HG02970 (cell line): ENCODE measurements at regions not wholly inside any gene's neighbourhood (a gene's known extent, or its start where the extent isn't known, plus 50 kb on each side); places are given as distances from the start of the nearest gene placed in this dataset.

Experiments used
- ATAC-seq: cut with Tn5 transposase; IDR thresholded peaks from one replicate; pipeline ENCODE4 v1.9.1; 2021; ENCODE audit warnings: mild to moderate bottlenecking, moderate library complexity, moderate number of reproducible peaks; ENCODE audit not compliant: unreplicated experiment, low FRiP score

GRCh38 chr2:12263730-12264129 is 453.0 kb upstream of the TRIB2 start:
- ATAC-seq, result no peak

DNA sequence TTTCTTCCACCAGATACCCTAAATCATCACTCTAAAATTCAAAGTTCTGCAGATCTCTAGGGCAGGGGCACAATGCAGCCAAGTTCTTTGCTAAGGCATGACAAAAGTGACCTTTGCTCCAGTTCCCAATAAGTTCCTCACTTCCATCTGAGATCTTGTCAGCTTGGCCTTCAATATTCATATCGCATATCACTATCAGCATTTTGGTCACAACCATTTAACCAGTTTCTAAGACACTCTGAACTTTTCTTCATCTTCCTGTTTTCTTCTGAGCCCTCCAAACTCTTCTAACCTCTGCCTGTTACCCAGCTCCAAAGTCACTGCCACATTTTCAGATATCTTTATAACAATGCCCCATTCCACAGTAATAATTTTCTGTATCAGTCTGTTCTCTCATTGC is 452.6 kb upstream of the TRIB2 start:
- ATAC-seq, result no peak

GRCh38 chr2:12265646-12266045 is 451.1 kb upstream of the TRIB2 start:
- ATAC-seq, result no peak

DNA sequence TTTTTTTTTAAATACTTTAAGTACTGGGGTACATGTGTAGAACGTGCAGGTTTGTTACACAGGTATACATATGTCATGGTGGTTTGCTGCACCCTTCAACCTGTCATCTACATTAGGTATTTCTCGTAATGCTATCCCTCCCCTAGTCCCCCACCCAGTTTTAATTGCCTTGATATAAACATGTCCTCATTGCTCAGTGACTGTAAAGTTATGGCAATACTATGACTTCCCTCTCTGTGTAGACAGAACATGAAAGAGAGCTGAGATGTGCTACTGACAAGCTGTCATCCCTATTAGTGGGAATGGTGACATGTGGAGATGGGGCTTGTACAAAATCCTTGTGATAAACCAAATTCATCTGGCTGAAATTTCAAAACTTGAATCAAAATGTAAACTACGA is 449.7 kb upstream of the TRIB2 start:
- ATAC-seq, result no peak

GRCh38 chr2:12269041-12269972 is 447.4 kb upstream of the TRIB2 start:
- no peak for ATAC-seq

GRCh38 chr2:12270876-12271588 is 445.7 kb upstream of the TRIB2 start:
- ATAC-seq, result no peak

DNA sequence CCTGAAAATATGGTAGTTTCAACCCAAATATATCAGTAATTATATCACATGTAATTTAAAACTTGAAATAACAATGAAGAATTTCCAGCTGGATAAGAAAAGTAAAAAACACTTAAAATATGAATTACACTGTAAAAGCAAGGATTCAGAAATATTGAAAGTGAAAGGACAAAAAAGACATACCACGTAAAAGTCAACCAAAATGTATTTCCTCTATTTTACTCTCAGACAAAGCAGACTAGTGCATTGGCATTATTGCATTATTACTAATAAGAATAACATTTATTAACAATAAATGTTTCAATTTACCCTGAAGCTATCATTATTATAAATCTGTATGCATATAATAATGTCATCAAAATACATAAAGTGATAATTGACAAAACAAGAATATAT is 445.1 kb upstream of the TRIB2 start:
- no peak for ATAC-seq

- ATAC-seq, result no peak
Observed at GRCh38 chr2:12273111-12273510, 443.6 kb upstream of the TRIB2 start.

- ATAC-seq, result no peak
Observed at GRCh38 chr2:12274591-12274990, 442.1 kb upstream of the TRIB2 start.

- ATAC-seq, result no peak
Observed at GRCh38 chr2:12277241-12278034, 439.3 kb upstream of the TRIB2 start.

- no peak for ATAC-seq
Observed at GRCh38 chr2:12278217-12278750, 438.5 kb upstream of the TRIB2 start.

DNA sequence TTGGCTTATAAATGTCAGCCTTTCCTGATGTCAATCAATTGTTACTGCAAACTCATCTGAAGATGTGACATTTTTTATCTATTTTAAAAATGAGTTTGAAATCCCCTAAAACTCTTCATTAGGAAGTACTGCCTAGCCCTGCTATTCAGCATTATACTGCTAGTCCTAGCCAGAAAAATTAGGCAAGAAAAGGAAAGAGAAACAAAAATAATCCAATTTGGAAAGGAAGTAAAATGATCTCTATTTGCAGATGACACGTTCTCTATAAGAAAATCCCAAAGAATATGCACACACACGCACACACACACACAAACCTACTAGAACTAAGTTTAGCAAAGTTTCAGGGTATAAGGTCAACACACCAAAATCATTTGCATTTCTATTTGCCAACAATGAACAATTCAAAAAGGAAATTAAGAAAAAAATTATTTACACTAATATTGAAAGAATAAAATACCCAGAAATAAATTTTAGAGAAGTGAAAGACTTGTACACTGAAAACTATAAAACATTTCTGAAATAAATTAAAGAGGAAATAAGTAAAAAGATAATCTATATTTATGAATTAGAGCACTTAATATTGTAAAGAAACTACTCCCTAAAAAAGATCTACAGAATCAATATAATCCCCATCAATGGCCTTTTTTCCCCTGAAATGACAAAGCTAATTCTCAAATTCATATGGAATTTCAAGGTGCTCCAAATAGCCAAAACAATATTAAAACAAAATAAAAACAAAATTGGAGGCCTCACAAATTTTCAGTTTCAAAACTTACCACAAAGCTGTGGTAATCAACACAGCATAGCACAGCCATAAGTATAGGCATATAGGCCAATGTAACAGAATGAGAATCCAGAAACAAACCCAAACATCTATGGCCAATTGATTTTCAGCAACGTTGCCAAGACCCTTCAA is 433.7 kb upstream of the TRIB2 start:
- ATAC-seq, result peak; percentile 71

GRCh38 chr2:12284037-12284436 is 432.7 kb upstream of the TRIB2 start:
- no peak for ATAC-seq

DNA sequence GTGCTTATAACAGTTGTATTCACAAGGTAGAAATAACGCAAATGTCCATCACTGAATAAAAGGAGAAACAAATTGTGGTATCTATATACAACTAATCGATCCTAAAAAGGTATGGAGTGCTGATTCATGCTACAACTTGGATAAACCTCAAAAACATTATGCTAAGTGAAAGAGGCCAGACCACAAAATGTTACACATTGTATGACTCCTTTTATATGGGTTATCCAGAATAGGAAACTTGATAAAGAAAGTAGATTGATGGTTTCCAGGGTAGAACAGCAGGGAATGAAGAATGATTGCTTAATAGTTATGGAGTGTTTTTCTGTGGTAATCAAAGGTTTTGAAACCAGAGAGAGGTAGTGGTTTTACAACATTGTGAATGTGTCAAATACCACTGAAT is 432.2 kb upstream of the TRIB2 start:
- no peak for ATAC-seq

DNA sequence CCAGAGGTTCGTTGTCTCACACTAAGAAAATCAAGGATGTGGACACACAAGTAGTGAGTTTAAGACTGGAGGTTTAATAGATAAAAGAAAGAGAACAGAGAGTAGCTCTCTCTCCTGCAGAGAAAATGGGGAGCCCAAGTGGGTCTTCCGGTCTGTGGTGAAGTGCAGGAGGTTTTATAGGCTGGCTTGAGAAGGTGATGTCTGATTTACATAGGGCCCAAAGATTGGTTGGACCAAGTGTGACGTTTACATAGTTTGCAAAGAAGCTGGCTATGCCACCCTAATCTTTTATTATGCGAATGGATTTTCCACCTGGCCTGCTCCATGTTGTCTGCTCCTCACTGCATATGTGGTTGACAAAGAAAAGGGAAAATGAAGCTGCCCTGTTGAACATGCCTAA is 430.4 kb upstream of the TRIB2 start:
- no peak for ATAC-seq

DNA sequence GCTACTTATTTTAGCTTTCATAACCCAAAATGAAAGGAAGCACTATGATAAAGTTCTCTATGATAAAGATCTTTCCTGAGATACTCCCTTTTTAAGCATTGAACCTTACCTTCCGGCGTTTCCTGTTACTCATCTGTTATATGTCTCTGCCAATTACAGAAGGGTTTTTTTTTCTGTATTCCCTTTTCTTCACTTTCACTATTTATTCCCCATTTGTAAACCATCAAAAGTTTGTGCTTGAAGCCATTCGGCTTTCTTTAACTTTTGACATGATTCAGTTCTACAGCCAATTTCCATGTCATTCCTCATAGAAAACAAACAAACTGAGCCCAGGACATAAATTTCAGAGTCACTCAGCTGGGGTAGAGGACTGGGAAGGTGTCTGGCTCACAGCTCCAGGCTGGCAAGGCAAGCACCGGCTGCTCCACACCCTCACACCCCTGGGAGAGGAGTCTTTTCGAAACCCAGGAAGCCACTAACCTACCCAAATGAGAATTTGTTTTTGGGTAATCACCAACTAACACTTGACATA is 429.4 kb upstream of the TRIB2 start:
- no peak for ATAC-seq

DNA sequence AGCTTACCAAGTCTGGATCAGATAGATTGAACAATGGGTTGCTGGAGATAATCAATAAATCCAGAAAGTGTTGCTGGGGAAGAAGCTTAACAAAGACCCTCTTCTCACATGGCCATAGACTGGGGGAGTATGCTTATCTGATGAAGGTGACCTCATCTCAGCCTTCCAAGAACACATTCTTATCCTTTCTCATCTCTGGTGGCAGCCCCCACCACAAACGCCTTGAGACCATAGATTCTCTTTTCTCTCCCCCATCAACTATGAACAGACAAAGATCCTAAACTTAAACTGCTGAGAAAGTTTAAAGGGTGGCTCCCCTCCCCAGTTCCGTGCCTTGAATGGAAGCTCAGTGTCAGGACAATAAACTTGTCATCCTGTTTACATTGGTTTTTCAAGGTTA is 428.7 kb upstream of the TRIB2 start:
- no peak for ATAC-seq

- no peak for ATAC-seq
Observed at GRCh38 chr2:12289120-12289802, 427.5 kb upstream of the TRIB2 start.

DNA sequence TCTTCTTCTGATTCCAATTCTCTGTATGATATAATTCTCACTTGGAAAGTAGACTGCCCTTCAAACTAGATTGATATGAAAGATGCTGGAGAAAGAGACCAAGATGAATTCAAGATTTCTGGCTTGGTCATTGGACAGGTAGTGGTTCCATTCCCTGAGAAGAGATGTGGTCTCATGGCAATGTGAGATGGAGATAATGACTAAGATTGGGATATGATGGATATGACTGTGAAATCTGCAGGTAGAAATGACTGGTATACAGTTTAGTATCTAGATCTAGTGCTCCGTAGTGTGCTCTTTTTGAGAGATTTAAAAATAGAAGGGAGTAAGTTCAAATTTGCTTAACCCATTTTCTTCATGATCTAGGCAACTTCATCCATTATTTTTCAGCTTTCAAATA is 425.4 kb upstream of the TRIB2 start:
- ATAC-seq, result no peak
